ENCODE measurements at regions not wholly inside any gene's neighbourhood (a gene's known extent, or its start where the extent isn't known, plus 50 kb on each side); places are given as distances from the start of the nearest gene placed in this dataset.

DNA sequence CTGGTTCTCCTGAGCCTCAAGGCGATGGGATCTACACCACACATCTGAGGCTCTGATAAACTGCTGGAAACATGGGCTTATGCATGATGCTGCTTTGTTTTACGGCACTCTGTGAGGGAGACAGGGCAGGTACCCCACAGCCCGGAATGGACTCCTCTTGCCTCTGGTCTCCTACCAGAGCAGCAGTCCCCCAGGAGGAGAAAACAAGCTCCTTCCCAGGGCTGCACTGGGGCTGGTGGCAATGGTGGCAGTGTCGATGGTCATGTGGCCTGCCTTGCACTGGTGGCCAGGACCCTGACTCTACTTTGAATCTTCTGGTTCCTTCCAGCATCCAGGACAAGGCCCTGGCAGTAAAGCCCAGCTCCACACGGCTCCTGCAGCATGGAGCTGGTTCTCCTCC, 79.4 kb downstream of the TOMM20 start:
- H3K4me3 ChIP-seq: no peak overlapping the region
- no peaks in the 10 kb centered on the region for H3K9me3 ChIP-seq
- TF ChIP-seq CTCF (IDR thresholded peaks at IDR 0.05): no peak
- no peak for ATAC-seq
- H3K36me3 ChIP-seq: no peaks in the 10 kb centered on the region
- no peaks in the 10 kb centered on the region for H3K27me3 ChIP-seq
- intact Hi-C loops (cut with DNase I): no loop called here
- peaks cover 8 to 24% of the 10 kb centered on the region in 2 donors for H3K4me1 ChIP-seq
- no peak for DNase-seq
- no peak overlapping the region for H3K27ac ChIP-seq

DNA sequence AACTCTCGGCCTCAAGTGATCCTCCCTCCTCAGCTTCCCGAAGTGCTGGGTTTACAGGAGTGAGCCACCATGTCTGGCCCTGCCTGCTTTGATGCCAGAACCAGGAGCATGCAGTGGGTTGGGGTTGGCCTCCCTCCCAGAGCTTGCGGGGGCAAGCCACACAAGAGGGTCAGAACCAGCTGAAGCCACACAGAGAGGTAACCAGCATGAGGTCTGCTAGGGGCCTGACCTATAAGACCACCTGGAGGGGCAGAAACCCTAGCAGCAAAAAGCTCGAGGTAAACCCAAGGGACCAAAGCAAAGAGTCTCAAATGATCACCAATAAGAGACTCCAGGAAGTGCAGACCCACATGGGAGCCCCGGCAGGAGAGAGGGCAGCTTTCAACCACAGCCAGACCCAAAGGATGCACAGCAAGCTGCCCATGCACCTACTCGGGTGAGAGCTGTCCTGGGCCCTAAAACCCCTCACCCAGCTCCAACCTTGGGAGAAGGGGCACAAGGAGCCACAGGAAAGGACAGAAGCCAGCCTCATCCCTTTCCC, 81.2 kb downstream of the TOMM20 start:
- Histone ChIP-seq H3K4me1 (peaks cover 8 to 24% of the 10 kb centered on the region in 2 donors), H3K36me3 (no peaks in the 10 kb centered on the region), H3K4me3 (no peak overlapping the region), H3K27me3 (no peaks in the 10 kb centered on the region), H3K27ac (peak overlapping the region; percentile 66 to 86), H3K9me3 (no peaks in the 10 kb centered on the region)
- TF ChIP-seq CTCF (IDR thresholded peaks at IDR 0.05): no peak
- intact Hi-C loops (cut with DNase I): no loop called here
- DNase-seq (no peak), ATAC-seq (no peak)

- H3K36me3 ChIP-seq: no peaks in the 10 kb centered on the region
- peaks cover 8 to 16% of the 10 kb centered on the region in 2 donors for H3K4me1 ChIP-seq
- DNase-seq (no peak), ATAC-seq (no peak)
- H3K9me3 ChIP-seq: no peaks in the 10 kb centered on the region
- H3K27ac ChIP-seq: no peak overlapping the region
- H3K27me3 ChIP-seq: no peaks in the 10 kb centered on the region
- TF ChIP-seq CTCF (IDR thresholded peaks at IDR 0.05): no peak
- intact Hi-C loops (cut with DNase I): no loop called here
- no peak overlapping the region for H3K4me3 ChIP-seq
Observed at GRCh38 chr1:235045921-235046601, 82.6 kb downstream of the TOMM20 start.

GRCh38 chr1:235045034-235045690, 83.5 kb downstream of the TOMM20 start:
- DNase-seq (no peak), ATAC-seq (no peak)
- intact Hi-C loops (cut with DNase I): no loop called here
- no peak for TF ChIP-seq CTCF (IDR thresholded peaks at IDR 0.05)
- Histone ChIP-seq H3K4me1 (peaks cover 8 to 13% of the 10 kb centered on the region in 2 donors), H3K4me3 (no peak overlapping the region), H3K27ac (no peak overlapping the region), H3K27me3 (no peaks in the 10 kb centered on the region), H3K9me3 (no peaks in the 10 kb centered on the region), H3K36me3 (no peaks in the 10 kb centered on the region)

- Histone ChIP-seq H3K9me3 (no peaks in the 10 kb centered on the region), H3K27ac (no peak overlapping the region), H3K4me3 (no peak overlapping the region), H3K36me3 (no peaks in the 10 kb centered on the region), H3K4me1 (peaks cover 8% of the 10 kb centered on the region in 2 donors), H3K27me3 (no peaks in the 10 kb centered on the region)
- DNase-seq (no peak), ATAC-seq (no peak)
- TF ChIP-seq CTCF (IDR thresholded peaks at IDR 0.05): no peak
- intact Hi-C loops (cut with DNase I): no loop called here
Observed at GRCh38 chr1:235043234-235043633, 85.4 kb downstream of the TOMM20 start.
